ENCODE measurements at regions not wholly inside any gene's neighbourhood (a gene's known extent, or its start where the extent isn't known, plus 50 kb on each side); places are given as distances from the start of the nearest gene placed in this dataset.

DNA sequence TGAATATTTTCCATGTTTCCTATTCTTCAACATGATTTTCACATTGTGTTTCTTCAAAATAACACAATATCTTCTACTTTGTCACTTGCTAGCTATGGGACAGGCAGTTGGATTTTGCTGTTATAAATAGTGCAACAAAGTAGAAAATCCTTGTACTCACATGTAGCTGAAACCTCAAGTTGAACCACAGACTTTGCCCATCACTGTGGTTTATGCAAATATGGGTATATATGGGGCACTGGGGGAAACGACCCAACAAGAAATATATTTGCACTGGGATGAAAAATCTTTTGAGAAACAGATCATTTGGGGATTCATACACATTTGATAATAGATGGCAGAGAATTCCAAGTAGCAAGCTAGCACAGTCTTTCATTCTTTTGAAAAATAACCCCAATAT, 486.3 kb upstream of the MAP2 start:
- no peak for DNase-seq
- Histone ChIP-seq H3K27me3 (ENCODE audit: control insufficient read depth, insufficient read depth, low read length) (no peaks in the 10 kb centered on the region), H3K4me3 (ENCODE audit: insufficient read depth, low read depth, low read length) (no peak overlapping the region), H3K36me3 (replicated peaks; ENCODE audit: control insufficient read depth, insufficient read depth, low read length) (no peaks in the 10 kb centered on the region)

GRCh38 chr2:208939852-208940251, 484.0 kb upstream of the MAP2 start:
- Histone ChIP-seq H3K4me3 (ENCODE audit: insufficient read depth, low read depth, low read length) (no peak overlapping the region), H3K36me3 (replicated peaks; ENCODE audit: control insufficient read depth, insufficient read depth, low read length) (no peaks in the 10 kb centered on the region), H3K27me3 (ENCODE audit: control insufficient read depth, insufficient read depth, low read length) (no peaks in the 10 kb centered on the region)
- DNase-seq, result no peak

DNA sequence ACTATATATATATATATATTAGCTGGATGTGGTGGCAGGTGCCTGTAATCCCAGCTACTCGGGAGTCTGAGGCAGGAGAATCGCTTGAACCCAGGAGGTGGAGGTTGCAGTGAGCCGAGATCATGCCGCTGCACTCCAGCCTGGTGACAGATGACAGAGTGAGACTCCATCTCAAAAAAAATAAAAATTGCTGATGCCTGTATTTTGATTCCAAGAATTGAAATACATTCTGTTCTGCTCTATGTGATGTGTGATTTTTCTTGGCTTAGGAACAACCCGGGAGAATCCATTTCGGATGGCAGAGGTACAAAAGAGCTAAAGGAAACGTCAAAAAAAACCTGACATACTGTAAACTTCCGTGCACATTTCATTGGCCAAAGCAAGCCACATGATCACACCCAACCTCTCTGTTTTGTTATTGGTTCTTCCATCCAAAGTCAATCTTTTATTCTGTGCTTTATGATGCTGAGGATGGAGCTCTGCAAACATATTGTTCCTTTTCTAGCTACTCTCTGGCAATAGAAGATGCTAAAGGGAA, 478.1 kb upstream of the MAP2 start:
- DNase-seq, result no peak
- H3K36me3 ChIP-seq (replicated peaks; ENCODE audit: control insufficient read depth, insufficient read depth, low read length), result no peaks in the 10 kb centered on the region
- no peak overlapping the region for H3K4me3 ChIP-seq (ENCODE audit: insufficient read depth, low read depth, low read length)
- no peaks in the 10 kb centered on the region for H3K27me3 ChIP-seq (ENCODE audit: control insufficient read depth, insufficient read depth, low read length)

GRCh38 chr2:208948073-208948472, 475.8 kb upstream of the MAP2 start:
- H3K27me3 ChIP-seq (ENCODE audit: control insufficient read depth, insufficient read depth, low read length), result no peaks in the 10 kb centered on the region
- no peak overlapping the region for H3K4me3 ChIP-seq (ENCODE audit: insufficient read depth, low read depth, low read length)
- DNase-seq, result no peak
- no peaks in the 10 kb centered on the region for H3K36me3 ChIP-seq (replicated peaks; ENCODE audit: control insufficient read depth, insufficient read depth, low read length)

DNA sequence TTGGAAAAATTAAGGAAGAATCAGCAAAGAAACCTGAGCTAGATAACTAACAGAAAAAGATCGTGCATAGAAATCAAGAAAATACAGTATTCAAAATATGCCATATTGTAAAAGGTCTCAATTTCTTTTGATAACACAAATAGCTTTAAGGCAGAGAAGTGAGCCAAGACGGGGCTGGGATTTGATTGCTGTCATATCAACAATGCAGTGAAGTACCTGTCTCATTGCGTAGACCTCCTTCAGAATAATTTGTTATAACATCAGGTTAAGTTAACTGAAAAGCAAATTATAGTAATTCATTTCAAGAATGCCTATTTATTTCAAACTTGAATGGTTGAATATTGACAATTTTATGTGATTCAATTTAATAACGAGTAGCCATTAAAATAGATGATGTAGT, 453.8 kb upstream of the MAP2 start:
- no peak overlapping the region for H3K4me3 ChIP-seq (ENCODE audit: insufficient read depth, low read depth, low read length)
- DNase-seq, result no peak
- H3K36me3 ChIP-seq (replicated peaks; ENCODE audit: control insufficient read depth, insufficient read depth, low read length), result no peaks in the 10 kb centered on the region
- H3K27me3 ChIP-seq (ENCODE audit: control insufficient read depth, insufficient read depth, low read length), result no peaks in the 10 kb centered on the region

- Histone ChIP-seq H3K4me3 (ENCODE audit: insufficient read depth, low read depth, low read length) (no peak overlapping the region), H3K27me3 (ENCODE audit: control insufficient read depth, insufficient read depth, low read length) (no peaks in the 10 kb centered on the region), H3K36me3 (replicated peaks; ENCODE audit: control insufficient read depth, insufficient read depth, low read length) (no peaks in the 10 kb centered on the region)
- no peak for DNase-seq
These were observed 446.3 kb upstream of the MAP2 start for GRCh38 chr2:208977582-208977981.

- Histone ChIP-seq H3K36me3 (replicated peaks; ENCODE audit: control insufficient read depth, insufficient read depth, low read length) (no peaks in the 10 kb centered on the region), H3K27me3 (ENCODE audit: control insufficient read depth, insufficient read depth, low read length) (no peaks in the 10 kb centered on the region), H3K4me3 (ENCODE audit: insufficient read depth, low read depth, low read length) (no peak overlapping the region)
- DNase-seq, result no peak
These were observed 444.9 kb upstream of the MAP2 start for GRCh38 chr2:208978946-208979345.

GRCh38 chr2:208980321-208980720, 443.5 kb upstream of the MAP2 start:
- Histone ChIP-seq H3K36me3 (replicated peaks; ENCODE audit: control insufficient read depth, insufficient read depth, low read length) (no peaks in the 10 kb centered on the region), H3K27me3 (ENCODE audit: control insufficient read depth, insufficient read depth, low read length) (no peaks in the 10 kb centered on the region), H3K4me3 (ENCODE audit: insufficient read depth, low read depth, low read length) (no peak overlapping the region)
- no peak for DNase-seq

GRCh38 chr2:208982831-208983230, 441.0 kb upstream of the MAP2 start:
- Histone ChIP-seq H3K27me3 (ENCODE audit: control insufficient read depth, insufficient read depth, low read length) (no peaks in the 10 kb centered on the region), H3K36me3 (replicated peaks; ENCODE audit: control insufficient read depth, insufficient read depth, low read length) (no peaks in the 10 kb centered on the region), H3K4me3 (ENCODE audit: insufficient read depth, low read depth, low read length) (no peak overlapping the region)
- no peak for DNase-seq

DNA sequence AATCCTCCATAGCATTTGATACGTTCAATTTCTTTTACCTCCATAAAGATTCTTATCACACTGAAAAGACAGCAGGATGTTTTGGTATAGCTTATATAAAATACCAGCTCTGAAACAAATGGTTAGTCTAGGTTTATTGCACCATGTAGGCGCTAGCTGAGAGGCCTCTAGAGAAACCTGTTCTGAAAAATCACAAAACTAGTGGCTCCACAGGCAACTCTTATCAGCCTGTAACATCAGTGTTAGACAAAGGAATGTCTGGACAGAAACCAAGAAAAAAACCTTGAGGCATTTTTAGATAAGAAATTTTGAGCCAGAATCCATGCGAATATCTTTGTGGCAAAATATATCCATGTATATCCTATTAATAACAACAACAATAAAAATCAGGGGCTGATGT, 440.4 kb upstream of the MAP2 start:
- Histone ChIP-seq H3K27me3 (ENCODE audit: control insufficient read depth, insufficient read depth, low read length) (no peaks in the 10 kb centered on the region), H3K36me3 (replicated peaks; ENCODE audit: control insufficient read depth, insufficient read depth, low read length) (no peaks in the 10 kb centered on the region), H3K4me3 (ENCODE audit: insufficient read depth, low read depth, low read length) (no peak overlapping the region)
- DNase-seq, result no peak

DNA sequence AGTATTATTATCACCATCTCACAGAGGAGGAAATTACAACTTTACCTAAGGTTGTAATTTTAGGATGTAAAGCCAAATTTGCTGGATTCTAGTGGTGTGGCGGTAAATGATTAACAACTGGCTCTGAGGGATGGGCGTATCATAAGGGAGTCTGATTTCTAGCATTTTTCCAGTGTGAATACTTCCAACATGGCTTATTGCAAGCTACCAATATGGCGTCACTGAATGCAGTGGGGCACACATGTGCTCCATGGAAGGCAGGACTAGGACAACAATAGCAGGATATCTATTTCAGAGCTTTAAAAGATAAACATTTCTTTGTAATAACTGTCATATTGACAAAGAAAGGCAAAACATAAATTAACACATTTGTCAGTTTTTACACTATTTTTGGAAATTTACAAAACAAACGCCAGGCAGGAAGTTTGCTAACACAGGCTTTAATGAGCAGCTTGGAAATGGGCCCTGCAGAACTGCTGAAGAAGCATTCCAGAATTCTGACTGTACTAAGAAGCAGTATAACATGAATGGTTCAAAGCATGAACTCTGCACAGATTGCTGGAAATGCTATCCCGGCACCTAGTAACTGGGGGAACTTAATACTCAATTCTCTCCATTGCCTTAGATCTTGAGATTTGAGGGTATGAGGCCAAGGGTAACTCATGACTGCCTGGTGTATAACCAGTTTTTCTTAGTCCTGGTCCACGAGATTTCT, 439.3 kb upstream of the MAP2 start:
- no peak overlapping the region for H3K4me3 ChIP-seq (ENCODE audit: insufficient read depth, low read depth, low read length)
- H3K27me3 ChIP-seq (ENCODE audit: control insufficient read depth, insufficient read depth, low read length), result no peaks in the 10 kb centered on the region
- no peak for DNase-seq
- no peaks in the 10 kb centered on the region for H3K36me3 ChIP-seq (replicated peaks; ENCODE audit: control insufficient read depth, insufficient read depth, low read length)

GRCh38 chr2:208985644-208986043, 438.2 kb upstream of the MAP2 start:
- H3K36me3 ChIP-seq (replicated peaks; ENCODE audit: control insufficient read depth, insufficient read depth, low read length), result no peaks in the 10 kb centered on the region
- no peak overlapping the region for H3K4me3 ChIP-seq (ENCODE audit: insufficient read depth, low read depth, low read length)
- no peaks in the 10 kb centered on the region for H3K27me3 ChIP-seq (ENCODE audit: control insufficient read depth, insufficient read depth, low read length)

GRCh38 chr2:208990716-208991115, 433.1 kb upstream of the MAP2 start:
- DNase-seq, result no peak
- no peaks in the 10 kb centered on the region for H3K27me3 ChIP-seq (ENCODE audit: control insufficient read depth, insufficient read depth, low read length)
- H3K4me3 ChIP-seq (ENCODE audit: insufficient read depth, low read depth, low read length), result no peak overlapping the region
- no peaks in the 10 kb centered on the region for H3K36me3 ChIP-seq (replicated peaks; ENCODE audit: control insufficient read depth, insufficient read depth, low read length)

More at GRCh38 chr2:208985644-208986043, 438.2 kb upstream of the MAP2 start:
- DNase-seq, result no peak

DNA sequence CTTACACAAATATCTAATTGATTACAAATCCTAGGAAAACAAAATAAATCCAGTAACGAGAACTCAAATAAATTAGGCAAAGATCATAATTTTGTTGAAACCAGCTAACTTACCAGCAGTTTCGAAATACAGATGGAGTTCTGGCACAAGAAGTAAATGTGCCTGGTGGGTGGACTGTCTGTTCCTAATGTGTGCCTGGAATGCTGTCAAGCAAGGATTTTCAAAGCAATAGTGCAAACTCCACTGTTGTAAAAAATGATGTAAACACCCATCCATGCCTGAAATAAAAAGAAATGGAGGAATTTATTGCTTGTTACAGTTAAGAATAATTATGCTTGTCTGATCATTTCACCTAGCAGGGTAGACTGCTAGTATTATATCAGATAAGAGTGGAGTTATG, 423.9 kb upstream of the MAP2 start:
- no peak overlapping the region for H3K4me3 ChIP-seq (ENCODE audit: insufficient read depth, low read depth, low read length)
- no peak for DNase-seq
- H3K36me3 ChIP-seq (replicated peaks; ENCODE audit: control insufficient read depth, insufficient read depth, low read length), result no peaks in the 10 kb centered on the region
- H3K27me3 ChIP-seq (ENCODE audit: control insufficient read depth, insufficient read depth, low read length), result no peaks in the 10 kb centered on the region

- no peaks in the 10 kb centered on the region for H3K27me3 ChIP-seq (ENCODE audit: control insufficient read depth, insufficient read depth, low read length)
- no peaks in the 10 kb centered on the region for H3K36me3 ChIP-seq (replicated peaks; ENCODE audit: control insufficient read depth, insufficient read depth, low read length)
- H3K4me3 ChIP-seq (ENCODE audit: insufficient read depth, low read depth, low read length), result no peak overlapping the region
- DNase-seq, result no peak
These were observed 421.8 kb upstream of the MAP2 start for GRCh38 chr2:209002054-209002453.

GRCh38 chr2:209005371-209005770, 418.5 kb upstream of the MAP2 start:
- Histone ChIP-seq H3K27me3 (ENCODE audit: control insufficient read depth, insufficient read depth, low read length) (no peaks in the 10 kb centered on the region), H3K36me3 (replicated peaks; ENCODE audit: control insufficient read depth, insufficient read depth, low read length) (no peaks in the 10 kb centered on the region), H3K4me3 (ENCODE audit: insufficient read depth, low read depth, low read length) (no peak overlapping the region)
- no peak for DNase-seq

All from H7 (cell line).